GM12875 (cell line): ENCODE measurements at regions not wholly inside any gene's neighbourhood (a gene's known extent, or its start where the extent isn't known, plus 50 kb on each side); places are given as distances from the start of the nearest gene placed in this dataset.

Experiments
- H3K4me3 ChIP-seq: one replicate; pipeline ENCODE4 v1.5.1; 2011; ENCODE audit warnings: low read depth, low read length, control low read depth
- CTCF ChIP-seq: IDR thresholded peaks from 2 replicates; pipeline ENCODE4 v1.5.1; 2011; ENCODE audit warnings: low read depth, mild to moderate bottlenecking, control low read depth, inconsistent platforms, low read length, moderate library complexity, borderline replicate concordance; ENCODE audit not compliant: insufficient read depth

- no peak for TF ChIP-seq CTCF
- no peak overlapping the region for H3K4me3 ChIP-seq
Observed at GRCh38 chr12:58602736-58603135, 317.6 kb downstream of the LRIG3 start.

- no peak for TF ChIP-seq CTCF
- H3K4me3 ChIP-seq, result no peak overlapping the region
Observed at GRCh38 chr12:58607805-58608204, 312.5 kb downstream of the LRIG3 start.

- no peak for TF ChIP-seq CTCF
- H3K4me3 ChIP-seq, result no peak overlapping the region
Observed at GRCh38 chr12:58608711-58609110, 311.6 kb downstream of the LRIG3 start.

GRCh38 chr12:58615047-58615446 lies 305.3 kb downstream of the LRIG3 start:
- H3K4me3 ChIP-seq, result no peak overlapping the region
- no peak for TF ChIP-seq CTCF

GRCh38 chr12:58615576-58615975 lies 304.7 kb downstream of the LRIG3 start:
- no peak overlapping the region for H3K4me3 ChIP-seq
- TF ChIP-seq CTCF, result no peak

GRCh38 chr12:58616618-58617017 lies 303.7 kb downstream of the LRIG3 start:
- TF ChIP-seq CTCF, result no peak
- H3K4me3 ChIP-seq, result no peak overlapping the region

GRCh38 chr12:58621126-58621525 lies 299.2 kb downstream of the LRIG3 start:
- no peak overlapping the region for H3K4me3 ChIP-seq
- TF ChIP-seq CTCF, result no peak
